GM21786 (cell line): ENCODE measurements at regions not wholly inside any gene's neighbourhood (a gene's known extent, or its start where the extent isn't known, plus 50 kb on each side); places are given as distances from the start of the nearest gene placed in this dataset.

Source experiments
- ATAC-seq: cut with Tn5 transposase; IDR thresholded peaks from one replicate; pipeline ENCODE4 v1.9.1; 2021; ENCODE audit not compliant: unreplicated experiment

DNA sequence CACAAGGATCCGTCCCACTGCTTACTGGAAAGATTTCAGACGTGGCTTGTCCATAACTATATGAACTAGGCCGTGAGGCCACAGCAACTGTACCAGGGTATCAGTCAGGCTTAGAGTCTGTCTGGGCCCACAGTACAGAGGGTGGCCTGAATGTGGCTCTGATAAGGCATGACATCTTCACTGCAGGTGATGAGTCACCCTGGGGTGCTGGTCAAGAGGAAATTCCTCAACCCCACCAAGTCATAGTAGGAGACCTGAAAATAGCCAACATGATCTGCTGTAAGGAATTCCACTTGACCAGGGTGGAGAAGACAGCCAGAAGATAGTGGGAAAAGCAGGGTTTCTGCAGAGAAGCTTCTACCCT lies 107.7 kb downstream of the INHBB start:
- ATAC-seq: no peak

- ATAC-seq: no peak
These were observed 108.9 kb downstream of the INHBB start for GRCh38 chr2:120454654-120455385.

- ATAC-seq: no peak
These were observed 109.5 kb downstream of the INHBB start for GRCh38 chr2:120455390-120455789.

DNA sequence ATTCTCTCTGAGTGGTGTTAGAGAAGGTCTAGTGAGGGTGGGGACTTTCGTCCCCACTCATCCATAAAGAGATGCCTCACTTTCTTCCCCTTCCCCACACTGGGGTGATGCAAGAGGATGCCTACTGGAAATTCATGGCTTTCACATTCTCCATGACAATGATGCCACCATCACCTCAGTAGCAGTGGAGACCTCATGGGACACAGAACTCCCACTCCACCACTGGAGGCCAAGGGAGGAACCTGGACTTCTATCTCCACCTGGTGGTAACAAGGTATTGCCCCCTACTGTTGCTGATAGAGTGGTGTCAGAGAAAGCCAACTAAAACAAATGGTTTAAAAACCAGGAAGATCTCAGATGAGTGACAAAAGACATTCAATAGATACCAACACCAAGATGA lies 110.9 kb downstream of the INHBB start:
- ATAC-seq: no peak

- ATAC-seq: no peak
These were observed 114.6 kb downstream of the INHBB start for GRCh38 chr2:120460511-120460910.

DNA sequence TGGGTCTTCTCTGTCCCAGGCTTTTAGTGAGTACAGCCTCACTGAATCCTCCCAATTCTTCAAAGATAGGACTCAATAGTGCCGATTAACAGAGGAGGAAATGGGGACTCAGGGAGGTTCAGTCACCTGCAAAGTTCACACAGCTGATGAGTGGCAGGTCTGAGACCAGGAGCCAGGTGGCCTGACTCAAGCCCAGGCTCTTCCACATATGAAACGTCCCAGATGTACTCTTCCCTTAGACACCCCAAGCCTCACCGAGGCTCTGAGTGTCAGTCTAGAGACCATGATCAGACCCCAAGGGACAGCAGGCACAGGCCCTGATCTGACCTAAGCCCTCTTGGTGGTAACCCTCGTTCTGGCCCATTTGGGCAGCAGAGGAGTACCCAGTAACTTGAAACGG lies 115.2 kb downstream of the INHBB start:
- ATAC-seq: no peak

GRCh38 chr2:120461546-120462537 lies 115.9 kb downstream of the INHBB start:
- ATAC-seq: no peak

DNA sequence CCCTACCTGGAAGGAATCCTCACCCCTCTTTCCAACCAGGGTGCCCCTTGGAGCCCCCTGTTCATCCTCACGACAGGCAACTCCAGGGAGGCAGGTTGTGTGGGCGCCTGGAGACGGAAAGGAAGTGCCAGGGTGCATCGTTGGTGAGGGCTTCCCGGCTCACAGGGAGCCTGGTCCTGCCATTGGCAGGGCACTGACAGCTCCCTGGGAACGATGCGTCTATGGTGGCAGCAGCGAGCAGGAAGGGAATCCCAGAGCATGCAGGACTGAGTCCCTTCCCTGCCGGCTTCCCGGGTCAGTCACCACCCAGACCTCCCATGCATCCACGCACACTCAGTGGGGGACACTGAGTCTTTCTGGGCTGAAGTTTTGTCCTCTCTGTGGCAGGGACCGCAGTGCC lies 117.6 kb downstream of the INHBB start:
- no peak for ATAC-seq

- no peak for ATAC-seq
These were observed 118.1 kb downstream of the INHBB start for GRCh38 chr2:120463996-120464395.

- ATAC-seq: no peak
These were observed 118.6 kb downstream of the INHBB start for GRCh38 chr2:120464448-120464931.

- no peak for ATAC-seq
These were observed 119.2 kb downstream of the INHBB start for GRCh38 chr2:120465012-120465700.

GRCh38 chr2:120465701-120465988 lies 119.7 kb downstream of the INHBB start:
- ATAC-seq: no peak

GRCh38 chr2:120465989-120466703 lies 120.2 kb downstream of the INHBB start:
- no peak for ATAC-seq

DNA sequence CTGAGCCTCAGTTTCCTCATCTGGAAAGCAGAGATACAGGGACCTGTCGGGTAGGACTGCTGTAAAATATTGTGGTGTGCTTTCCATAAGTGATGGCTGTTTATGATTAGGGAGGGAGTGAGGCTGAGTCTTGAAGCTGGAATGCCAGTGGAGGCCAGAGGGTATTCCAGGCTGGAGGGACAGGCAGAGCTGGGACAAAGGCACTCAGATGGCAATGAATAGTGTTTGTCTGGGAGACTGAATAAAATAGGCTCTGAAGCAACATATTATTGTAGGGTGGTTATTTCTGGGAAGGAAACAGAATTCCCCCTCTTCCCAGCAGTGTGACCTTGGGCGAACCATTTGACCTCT lies 120.7 kb downstream of the INHBB start:
- ATAC-seq: no peak

- ATAC-seq: no peak
These were observed 122.2 kb downstream of the INHBB start for GRCh38 chr2:120468136-120468535.

DNA sequence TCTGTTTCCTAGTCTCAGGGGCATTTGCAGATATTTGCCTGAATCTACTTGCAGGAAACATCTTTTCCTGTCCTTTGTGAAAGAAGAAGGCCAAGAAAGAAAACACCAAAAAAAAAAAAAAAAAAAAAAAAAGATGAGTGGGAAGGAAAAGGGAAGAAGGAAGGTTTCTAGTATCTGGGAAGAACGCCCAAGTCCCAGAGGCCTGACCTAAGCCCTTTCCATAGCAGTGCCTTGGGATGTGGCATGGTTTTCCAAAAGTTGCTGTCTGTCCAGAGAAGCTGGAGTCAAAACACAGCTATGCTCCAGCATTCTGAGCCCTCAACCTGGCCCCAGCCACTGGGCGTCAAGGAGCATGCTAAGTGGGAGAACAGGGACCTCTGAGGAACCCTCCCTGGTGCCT lies 123.5 kb downstream of the INHBB start:
- ATAC-seq: no peak

DNA sequence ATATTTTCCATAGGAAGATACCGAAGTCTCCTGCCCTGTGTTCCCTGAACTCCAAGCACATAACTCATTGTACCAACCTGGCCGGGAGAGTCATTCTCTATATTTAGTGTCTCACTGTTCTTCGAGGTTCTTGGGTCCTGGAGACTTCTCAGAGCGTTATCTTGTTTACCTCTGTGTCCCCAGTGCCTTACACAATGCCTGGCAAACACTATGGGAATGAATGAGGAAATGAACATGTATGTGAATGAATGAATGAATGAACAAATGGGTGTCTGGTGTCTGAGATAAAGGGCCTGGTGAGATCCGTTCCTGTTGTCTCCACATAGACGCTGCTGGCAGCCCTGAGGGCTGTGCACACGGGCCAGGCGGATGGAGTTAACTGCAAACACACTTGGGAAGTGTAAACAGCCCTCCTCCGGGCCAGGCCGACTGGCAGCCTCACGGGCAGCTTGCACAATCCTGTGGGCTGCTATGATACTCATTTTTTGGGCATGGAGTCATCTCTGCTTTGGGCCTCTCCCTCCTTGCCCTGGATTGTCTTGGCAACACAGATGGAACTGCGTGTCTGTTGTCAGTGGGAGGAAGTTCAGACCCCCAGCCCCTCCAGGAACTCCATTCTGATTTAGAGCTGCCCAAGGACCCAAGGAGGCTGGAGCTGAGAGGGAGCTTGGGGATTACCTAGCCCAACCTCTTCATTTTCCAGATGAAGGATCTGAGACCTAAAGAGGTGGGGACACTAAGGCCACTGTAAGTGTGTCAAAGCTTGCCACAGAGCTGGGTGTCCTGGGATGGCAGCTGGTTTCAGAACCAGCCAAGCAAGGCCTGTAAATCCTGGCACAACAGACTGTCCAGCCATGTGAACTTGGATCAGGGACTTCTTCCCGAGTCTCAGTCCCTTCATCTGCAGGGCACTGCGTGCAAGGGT lies 124.4 kb downstream of the INHBB start:
- ATAC-seq: no peak

GRCh38 chr2:120471166-120471565 lies 125.2 kb downstream of the INHBB start:
- ATAC-seq: no peak

- no peak for ATAC-seq
These were observed 126.1 kb downstream of the INHBB start for GRCh38 chr2:120472031-120472430.

DNA sequence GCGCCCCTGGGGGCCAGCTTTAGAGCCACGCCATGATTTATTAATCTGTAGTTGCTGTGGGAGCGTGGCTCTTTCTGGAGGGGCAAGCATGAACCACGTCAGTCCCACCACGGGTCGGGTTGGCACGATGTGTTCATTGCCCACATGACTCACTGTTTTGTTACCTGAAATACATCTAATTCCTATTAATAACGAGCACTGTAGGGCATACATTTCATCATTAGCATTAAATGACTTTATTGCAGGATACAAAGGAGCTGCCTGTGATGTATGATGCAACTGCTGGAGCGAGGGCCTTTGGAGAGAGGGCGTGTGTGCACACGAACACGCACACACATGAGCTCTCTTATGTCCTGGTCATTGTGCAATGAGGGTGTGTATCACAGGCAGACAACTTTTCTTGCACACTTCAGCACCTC lies 127.0 kb downstream of the INHBB start:
- no peak for ATAC-seq
